Uterus (tissue), 3 donors: ENCODE measurements at regions not wholly inside any gene's neighbourhood (a gene's known extent, or its start where the extent isn't known, plus 50 kb on each side); places are given as distances from the start of the nearest gene placed in this dataset.

ENCODE experiments used
- DNase-seq, 2 donors: peaks; one replicate each; pipeline ENCODE4 v3.0.0-alpha.2; 2019 to 2020
- H3K27ac ChIP-seq, 2 donors: fragments of 200-600 bp; sonication (generic); 1 replicate in 1 of 2; 2 replicates in 1 of 2; pipeline ENCODE4 v1.5.1; 2016 to 2018
- H3K27me3 ChIP-seq, 2 donors: fragments of 200-600 bp; sonication (generic); one replicate each; pipeline ENCODE4 v1.5.1; 2018 to 2019; ENCODE audit warnings: control low read depth in 1 of 2
- H3K36me3 ChIP-seq, 2 donors: fragments of 200-600 bp; sonication (generic); one replicate each; pipeline ENCODE4 v1.5.1; 2019; ENCODE audit warnings: control low read depth in 1 of 2
- H3K4me1 ChIP-seq, 2 donors: fragments of 200-600 bp; sonication (generic); one replicate each; pipeline ENCODE4 v1.5.1; 2018 to 2019; ENCODE audit warnings: control low read depth in 1 of 2
- H3K4me3 ChIP-seq, 2 donors: fragments of 200-600 bp; sonication (generic); 1 replicate in 1 of 2; 2 replicates in 1 of 2; pipeline ENCODE4 v1.5.1; 2018 to 2019; ENCODE audit warnings: mild to moderate bottlenecking in 1 of 2
- H3K9me3 ChIP-seq, 2 donors: fragments of 200-600 bp; sonication (generic); one replicate each; pipeline ENCODE4 v1.5.1; 2019; ENCODE audit warnings: control low read depth in 1 of 2
- POLR2A ChIP-seq, 2 donors: fragments of 450-650 bp; IDR thresholded peaks; one replicate each; pipeline ENCODE4 v1.6.1; 2016; ENCODE audit warnings: antibody characterized with exemption in 2 of 2, mild to moderate bottlenecking in 1 of 2, moderate library complexity in 1 of 2
- intact Hi-C: fragments of 100-400 bp; cut with DNase I; formaldehyde crosslinking; loops from one replicate; pipeline ENCODE4 v1.15.1; 2023; ENCODE audit warnings: low total_unique reads
- TF ChIP-seq, protein P1 (sequence below), 4 experiments: fragments of 200-600 bp in 2 of 4; fragments of 450-650 bp in 2 of 4; sonication (generic) in 2 of 4; IDR thresholded peaks; one replicate each; pipeline ENCODE4 v1.5.1; 2016 to 2019; ENCODE audit warnings: antibody characterized with exemption in 4 of 4, mild to moderate bottlenecking in 2 of 4, moderate library complexity in 1 of 4
- donor health status: DM: yes; HTN: yes; CAD: no.

GRCh38 chr5:171664489-171664888 lies 121.1 kb upstream of the SMIM23 start:
- no peak for DNase-seq
- TF ChIP-seq POLR2A (IDR thresholded peaks at IDR 0.05): no peak
- TF ChIP-seq, protein P1, sequence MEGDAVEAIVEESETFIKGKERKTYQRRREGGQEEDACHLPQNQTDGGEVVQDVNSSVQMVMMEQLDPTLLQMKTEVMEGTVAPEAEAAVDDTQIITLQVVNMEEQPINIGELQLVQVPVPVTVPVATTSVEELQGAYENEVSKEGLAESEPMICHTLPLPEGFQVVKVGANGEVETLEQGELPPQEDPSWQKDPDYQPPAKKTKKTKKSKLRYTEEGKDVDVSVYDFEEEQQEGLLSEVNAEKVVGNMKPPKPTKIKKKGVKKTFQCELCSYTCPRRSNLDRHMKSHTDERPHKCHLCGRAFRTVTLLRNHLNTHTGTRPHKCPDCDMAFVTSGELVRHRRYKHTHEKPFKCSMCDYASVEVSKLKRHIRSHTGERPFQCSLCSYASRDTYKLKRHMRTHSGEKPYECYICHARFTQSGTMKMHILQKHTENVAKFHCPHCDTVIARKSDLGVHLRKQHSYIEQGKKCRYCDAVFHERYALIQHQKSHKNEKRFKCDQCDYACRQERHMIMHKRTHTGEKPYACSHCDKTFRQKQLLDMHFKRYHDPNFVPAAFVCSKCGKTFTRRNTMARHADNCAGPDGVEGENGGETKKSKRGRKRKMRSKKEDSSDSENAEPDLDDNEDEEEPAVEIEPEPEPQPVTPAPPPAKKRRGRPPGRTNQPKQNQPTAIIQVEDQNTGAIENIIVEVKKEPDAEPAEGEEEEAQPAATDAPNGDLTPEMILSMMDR (IDR thresholded peaks at IDR 0.05): no peak
- H3K4me3 ChIP-seq: no peak overlapping the region
- H3K27me3 ChIP-seq: no peaks in the 10 kb centered on the region
- intact Hi-C loops: no loop called here
- H3K9me3 ChIP-seq: no peaks in the 10 kb centered on the region
- no peak overlapping the region for H3K27ac ChIP-seq
- H3K36me3 ChIP-seq: no peaks in the 10 kb centered on the region
- H3K4me1 ChIP-seq: no peaks in the 10 kb centered on the region

DNA sequence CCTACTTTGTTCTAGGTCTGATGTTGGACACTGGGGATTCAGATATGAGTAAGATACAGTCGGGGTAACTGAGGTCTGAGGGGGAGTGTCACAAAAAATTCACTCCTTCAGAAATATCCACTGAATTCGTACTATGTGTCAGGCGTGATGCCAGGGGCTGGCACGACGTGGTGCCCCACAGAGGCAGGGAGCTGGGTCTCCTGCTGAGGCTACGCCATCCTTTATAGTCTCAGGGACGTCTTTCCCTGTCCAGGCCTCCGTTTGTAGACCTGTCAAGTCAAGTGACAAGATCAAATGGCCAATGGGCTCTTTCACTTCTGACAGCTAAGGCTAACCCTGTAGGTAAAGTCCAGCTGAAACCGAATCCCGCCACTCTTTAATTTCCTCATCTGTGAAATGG lies 118.8 kb upstream of the SMIM23 start:
- no peak for DNase-seq
- Histone ChIP-seq H3K27ac (no peak overlapping the region), H3K36me3 (no peaks in the 10 kb centered on the region), H3K9me3 (no peaks in the 10 kb centered on the region), H3K27me3 (no peaks in the 10 kb centered on the region), H3K4me1 (no peaks in the 10 kb centered on the region), H3K4me3 (no peak overlapping the region)
- intact Hi-C loops: no loop called here
- TF ChIP-seq, protein P1 (IDR thresholded peaks at IDR 0.05): no peak
- no peak for TF ChIP-seq POLR2A (IDR thresholded peaks at IDR 0.05)

- TF ChIP-seq, protein P1 (IDR thresholded peaks at IDR 0.05): peak in 2 of 4 experiments; percentile 11 to 13
- TF ChIP-seq POLR2A (IDR thresholded peaks at IDR 0.05): no peak
- Histone ChIP-seq H3K9me3 (no peaks in the 10 kb centered on the region), H3K27ac (peak overlapping the region; percentile 69 to 78), H3K4me1 (no peaks in the 10 kb centered on the region), H3K36me3 (no peaks in the 10 kb centered on the region), H3K4me3 (no peak overlapping the region), H3K27me3 (no peaks in the 10 kb centered on the region)
- peak; percentile 73 to 80 for DNase-seq
- intact Hi-C loops: no loop called here
These were observed 118.1 kb upstream of the SMIM23 start for GRCh38 chr5:171667341-171668096.

- DNase-seq: no peak
- no peak for TF ChIP-seq POLR2A (IDR thresholded peaks at IDR 0.05)
- TF ChIP-seq, protein P1 (IDR thresholded peaks at IDR 0.05): no peak
- peak overlapping the region; percentile 69 to 78 for H3K27ac ChIP-seq
- H3K4me1 ChIP-seq: no peaks in the 10 kb centered on the region
- H3K27me3 ChIP-seq: no peaks in the 10 kb centered on the region
- intact Hi-C loops: no loop called here
- H3K4me3 ChIP-seq: no peak overlapping the region
- H3K36me3 ChIP-seq: no peaks in the 10 kb centered on the region
- no peaks in the 10 kb centered on the region for H3K9me3 ChIP-seq
These were observed 117.6 kb upstream of the SMIM23 start for GRCh38 chr5:171668097-171668412.

- TF ChIP-seq, protein P1 (IDR thresholded peaks at IDR 0.05): no peak
- TF ChIP-seq POLR2A (IDR thresholded peaks at IDR 0.05): no peak
- intact Hi-C loops: no loop called here
- Histone ChIP-seq H3K4me3 (no peak overlapping the region), H3K9me3 (no peaks in the 10 kb centered on the region), H3K27me3 (no peaks in the 10 kb centered on the region), H3K4me1 (no peaks in the 10 kb centered on the region), H3K27ac (no peak overlapping the region), H3K36me3 (no peaks in the 10 kb centered on the region)
- DNase-seq: no peak
These were observed 116.0 kb upstream of the SMIM23 start for GRCh38 chr5:171669571-171669970.
